NCI-H82 treated with DMSO at 0.1 percent for 48 hours (cell line): ENCODE measurements at regions not wholly inside any gene's neighbourhood (a gene's known extent, or its start where the extent isn't known, plus 50 kb on each side); places are given as distances from the start of the nearest gene placed in this dataset.
A peak's percentile ranks its signal among the peaks of the same experiment; 100 is the strongest.

Source experiments
- DNase-seq: peaks from one replicate; lab custom pipeline; 2025; ENCODE audit not compliant: unreplicated experiment; lab: John Stamatoyannopoulos, UW

DNA sequence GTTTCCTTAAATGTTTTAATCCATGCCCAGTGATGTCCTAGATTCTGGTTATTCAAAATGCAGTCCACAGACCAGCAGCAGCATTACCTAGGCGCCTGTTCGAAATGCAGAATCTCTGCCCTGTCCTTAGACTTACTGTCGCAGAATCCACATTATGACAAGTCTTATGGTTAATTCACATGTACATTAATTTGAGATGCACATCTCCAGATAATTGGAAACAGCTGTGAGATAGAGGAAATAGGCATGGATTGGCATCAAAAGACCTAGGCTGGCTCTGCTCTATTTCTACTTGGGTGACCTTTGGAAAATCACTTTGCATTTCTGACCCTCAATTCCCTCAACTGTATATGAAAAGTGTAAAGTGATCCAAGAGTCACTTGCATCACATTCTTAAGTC, 700.7 kb downstream of the DIAPH3 start:
- no peak for DNase-seq

DNA sequence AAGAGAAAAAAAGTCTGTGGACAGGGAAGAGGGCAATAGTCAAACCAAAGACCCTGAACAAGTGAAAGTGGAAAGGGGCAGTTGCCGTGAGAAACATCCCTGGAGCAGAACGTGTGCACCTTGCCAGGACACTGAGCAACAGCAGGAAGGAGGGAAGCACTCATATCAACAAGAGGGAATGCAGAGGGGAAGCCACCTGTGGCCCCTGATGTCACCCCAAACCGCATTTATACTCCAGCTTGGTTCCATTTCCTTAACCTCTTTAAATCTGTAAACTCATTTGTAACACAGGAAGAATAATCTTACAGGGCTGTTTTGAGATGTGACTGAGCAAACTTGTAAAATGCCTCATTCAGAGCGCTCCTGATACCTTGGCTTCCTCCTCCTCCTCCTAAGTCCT, 698.8 kb downstream of the DIAPH3 start:
- no peak for DNase-seq

DNA sequence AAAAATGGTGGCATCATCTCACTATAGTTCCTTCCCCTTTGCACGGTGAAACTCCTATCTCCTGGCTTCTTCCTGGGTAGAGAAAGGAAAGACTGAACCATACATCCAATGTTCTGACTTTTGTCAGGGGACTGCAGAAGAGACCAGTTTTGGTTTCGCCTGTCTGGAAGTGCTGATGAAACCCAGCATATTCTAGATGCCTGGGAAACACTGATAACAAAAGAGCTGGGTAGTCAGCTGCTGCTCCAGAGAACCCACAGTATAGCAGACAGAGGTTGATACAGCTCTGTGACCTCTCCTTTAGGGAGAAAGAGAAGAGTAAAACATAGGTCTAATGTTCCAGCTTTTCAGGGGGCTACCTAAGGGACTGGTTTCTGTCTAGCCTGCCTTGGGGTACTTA, 695.3 kb downstream of the DIAPH3 start:
- no peak for DNase-seq

DNA sequence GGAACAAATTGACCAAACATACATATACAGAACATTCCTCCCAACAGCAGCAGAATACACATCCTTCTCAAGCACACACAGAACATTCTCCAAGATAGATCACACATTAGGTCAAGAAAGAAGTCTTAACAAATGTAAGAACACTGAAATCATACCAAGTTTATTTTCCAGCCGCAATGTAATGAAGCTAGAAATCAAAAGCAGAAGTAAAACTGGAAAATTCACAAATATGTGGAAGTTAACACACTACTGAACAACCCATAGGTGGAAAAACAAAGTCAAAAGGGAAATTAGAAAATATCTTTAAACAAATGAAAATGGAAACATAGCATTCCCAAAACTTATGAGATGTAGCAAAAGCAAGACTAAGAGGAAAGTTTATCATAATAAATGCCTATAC, 692.6 kb downstream of the DIAPH3 start:
- no peak for DNase-seq

DNA sequence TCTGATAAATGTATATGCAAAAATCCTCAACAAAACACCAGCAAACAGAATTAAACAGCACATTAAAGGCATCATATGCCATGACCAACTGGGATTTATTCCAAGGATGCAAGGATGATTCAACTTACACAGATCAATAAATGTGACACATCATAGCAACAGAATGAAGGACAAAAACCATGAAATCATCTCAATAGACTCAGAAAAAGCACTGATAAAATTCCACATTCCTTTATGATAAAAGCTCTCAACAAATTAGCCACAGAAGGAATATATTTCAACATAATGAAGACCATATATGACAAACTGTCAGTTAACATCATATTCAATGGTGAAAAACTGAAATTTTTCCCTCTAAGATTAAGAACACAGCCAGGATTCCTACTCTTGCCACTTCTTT, 691.6 kb downstream of the DIAPH3 start:
- DNase-seq: no peak

DNA sequence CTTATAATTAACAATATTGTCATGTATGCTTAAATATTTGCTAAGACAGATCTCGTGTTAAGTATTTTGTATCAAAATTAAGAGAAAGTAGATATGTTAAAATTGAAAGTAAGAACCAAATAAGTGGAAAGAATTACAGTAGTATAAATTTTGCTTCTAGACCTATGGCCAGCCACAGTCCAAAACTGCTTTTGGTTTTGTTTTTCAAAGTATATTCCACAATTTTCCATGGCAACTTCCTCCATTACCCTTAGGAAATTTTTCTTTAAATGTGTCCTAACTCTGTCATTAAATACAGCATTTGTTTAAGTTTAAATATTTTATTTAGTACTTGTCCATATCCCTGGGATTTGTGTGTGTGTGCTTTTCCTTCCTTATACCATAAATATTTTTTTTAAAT, 689.0 kb downstream of the DIAPH3 start:
- DNase-seq: no peak

DNA sequence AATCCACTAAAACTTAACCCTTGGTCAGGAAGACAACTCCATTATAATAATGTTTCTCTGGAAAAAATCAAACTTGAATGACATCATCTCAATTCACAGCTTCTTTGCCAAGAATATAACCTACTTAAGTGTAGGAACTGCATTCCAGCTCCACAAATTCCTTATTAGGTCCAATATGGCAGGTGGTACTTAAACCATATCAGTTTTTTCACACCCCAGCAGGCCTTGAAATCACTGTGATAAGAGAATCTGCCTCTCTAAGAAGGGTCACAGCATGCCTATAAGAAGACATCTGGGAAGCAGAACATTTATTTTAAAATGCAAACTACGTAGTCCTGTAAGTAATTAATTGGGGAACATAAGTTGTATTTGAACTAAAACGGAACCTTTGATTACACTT, 687.8 kb downstream of the DIAPH3 start:
- no peak for DNase-seq

DNA sequence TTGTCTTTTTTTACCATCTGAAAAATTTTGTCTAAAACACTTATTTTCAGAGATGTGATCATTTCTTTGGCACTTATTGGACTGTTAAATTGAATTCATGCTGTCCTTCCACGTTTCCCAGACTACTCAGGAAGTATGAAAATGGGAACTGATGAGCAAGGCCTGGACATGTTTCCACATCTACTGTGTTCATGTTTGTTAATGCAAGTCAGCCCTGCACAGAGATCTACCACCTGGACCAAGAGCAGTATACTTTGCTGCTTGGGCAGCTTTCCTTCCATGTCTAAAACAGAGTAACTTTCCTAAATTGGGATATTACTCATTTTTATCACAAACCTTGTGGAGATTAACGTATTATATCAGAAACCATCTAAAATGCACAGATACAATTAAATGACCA, 687.4 kb downstream of the DIAPH3 start:
- DNase-seq: no peak

DNA sequence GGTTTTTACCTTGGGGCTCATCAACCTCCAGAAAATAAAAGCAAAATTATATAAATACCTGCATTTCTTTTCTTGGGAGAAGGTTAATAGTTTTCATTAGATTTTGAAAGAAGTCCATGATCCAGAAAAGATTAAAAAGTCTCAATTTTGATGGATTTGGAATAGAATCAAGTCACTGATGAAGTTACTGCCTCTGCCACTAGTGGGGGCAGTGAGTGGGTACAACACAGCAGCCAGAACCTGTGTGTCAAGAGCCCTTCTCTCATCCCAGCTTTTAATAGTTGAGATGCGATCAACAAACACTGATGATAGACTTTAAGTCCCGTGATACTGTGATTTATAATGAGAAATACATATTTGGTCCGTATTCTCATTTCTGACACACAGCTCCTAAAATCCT, 686.7 kb downstream of the DIAPH3 start:
- no peak for DNase-seq

DNA sequence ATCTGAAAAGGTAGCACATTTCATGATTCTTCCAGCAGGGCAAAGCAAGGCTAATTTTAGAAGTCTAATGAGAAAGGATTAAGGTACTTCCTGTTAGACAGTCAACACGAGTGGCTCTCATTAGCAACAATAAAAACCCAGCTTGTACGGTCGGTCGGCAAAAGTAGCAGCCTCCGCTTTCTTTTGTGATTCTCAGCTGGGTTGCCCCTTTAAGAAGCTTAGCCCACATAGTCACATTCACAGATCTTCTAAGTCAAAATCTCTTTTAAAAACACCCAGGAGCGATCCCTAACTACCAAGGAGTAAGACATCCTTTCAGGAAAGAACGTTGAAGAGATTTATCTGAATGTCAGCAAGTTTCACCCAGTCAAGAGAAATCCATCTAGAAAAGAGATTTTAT, 684.8 kb downstream of the DIAPH3 start:
- DNase-seq: peak; percentile 10

DNA sequence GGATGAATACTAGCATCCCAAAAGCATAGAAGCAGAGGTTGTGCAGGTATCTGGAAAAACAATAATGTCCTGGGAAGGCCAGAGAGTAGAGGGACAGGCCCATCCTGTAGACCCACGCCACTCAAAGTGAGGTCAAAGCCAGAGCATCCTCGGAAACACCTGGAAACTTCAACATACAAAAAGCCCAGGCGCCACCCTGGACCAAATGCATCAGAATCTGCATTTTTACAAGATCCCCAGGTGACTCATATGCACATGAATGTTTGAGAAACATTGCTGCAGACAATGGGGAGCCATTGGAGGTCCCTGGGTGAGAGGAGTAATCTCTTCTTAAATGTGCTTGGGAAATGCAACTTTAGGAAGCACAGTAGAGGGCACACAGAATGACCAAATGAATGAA, 684.1 kb downstream of the DIAPH3 start:
- DNase-seq: no peak

DNA sequence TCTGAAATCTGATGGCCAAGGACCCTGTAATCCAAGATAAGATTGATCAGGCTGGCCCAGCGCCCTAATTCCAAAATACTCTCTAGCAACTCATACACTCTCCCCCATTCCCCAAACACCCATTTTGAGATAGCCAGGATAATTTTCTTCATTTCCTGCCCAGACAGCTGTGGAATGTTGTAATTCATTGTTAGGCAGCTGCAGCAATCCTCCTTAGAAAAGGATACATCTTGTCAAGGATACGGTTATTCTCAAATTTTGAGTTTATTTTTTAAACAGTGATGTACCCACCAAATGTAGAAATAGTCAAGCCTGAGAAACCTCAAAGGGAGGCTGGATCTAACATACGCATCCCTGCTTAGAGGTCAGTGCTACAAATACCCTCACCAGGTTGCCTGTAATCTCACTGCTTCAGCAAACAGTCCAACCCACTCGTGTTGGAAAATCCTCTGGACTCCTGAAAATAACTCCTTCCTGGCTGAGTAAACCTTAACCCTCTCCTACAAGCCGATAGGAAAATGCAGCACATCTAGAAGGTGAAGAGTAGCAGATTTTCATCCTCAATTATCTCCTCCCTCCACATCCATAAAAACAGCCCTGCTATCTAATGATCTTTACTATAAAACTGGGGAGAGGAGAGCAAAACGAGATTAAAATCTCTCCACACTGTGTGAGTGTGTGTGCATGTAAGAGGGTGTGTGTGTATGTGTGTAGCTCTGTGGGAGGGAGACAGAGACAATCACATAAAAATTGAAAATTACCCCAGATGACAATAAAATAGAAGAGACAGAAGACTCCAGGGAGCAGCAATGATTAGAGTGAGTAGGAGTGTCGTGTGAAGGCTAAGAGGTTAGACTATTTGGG, 683.1 kb downstream of the DIAPH3 start:
- peak; percentile 12 for DNase-seq

DNA sequence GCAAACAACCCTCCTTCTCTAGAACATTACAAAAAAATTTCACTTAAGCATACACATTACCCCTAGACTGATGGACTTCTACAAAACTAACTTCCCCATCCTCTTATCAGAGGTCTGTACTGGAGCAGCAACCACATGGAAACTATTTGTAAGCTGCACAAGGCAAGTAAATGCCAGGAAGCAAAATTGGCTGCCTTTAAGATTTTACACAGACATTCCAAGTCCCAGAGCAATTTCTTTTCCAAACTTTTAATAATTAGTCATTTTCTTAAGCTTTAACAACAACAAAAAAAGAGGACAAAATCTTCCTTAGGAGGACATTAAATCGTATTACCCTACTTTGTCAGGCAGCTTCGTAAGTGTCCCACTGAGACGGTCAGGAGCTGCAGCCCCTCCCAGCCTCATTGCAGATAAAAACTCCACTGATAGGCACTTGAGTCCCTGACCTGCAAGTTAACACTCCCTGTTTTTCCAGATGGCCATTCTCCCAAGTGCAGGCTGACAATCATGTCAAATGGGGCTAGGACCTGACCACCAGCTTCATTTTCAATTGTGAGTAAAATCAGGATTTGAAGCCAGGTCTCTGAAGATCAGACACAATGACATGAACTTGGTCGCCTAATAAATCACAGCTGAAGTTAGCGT, 680.1 kb downstream of the DIAPH3 start:
- DNase-seq: no peak

DNA sequence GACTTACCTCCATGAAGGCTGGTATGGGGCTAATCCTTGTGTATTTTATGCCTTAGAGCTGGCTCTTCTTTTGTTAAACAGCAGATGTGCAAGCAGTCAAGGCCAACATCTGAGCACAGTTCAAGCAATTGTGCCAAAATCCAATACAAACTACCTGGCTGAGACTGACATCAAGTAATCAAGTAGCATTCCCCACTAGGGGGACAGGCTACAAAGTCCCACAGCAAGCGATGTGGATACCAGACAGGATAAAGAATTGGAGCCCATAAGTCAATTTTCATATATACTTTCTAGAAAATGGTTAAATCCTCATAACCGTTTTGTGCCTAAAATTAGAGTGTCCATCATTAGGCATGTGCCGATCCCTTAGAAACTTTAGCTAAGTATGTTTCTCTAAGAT, 675.8 kb downstream of the DIAPH3 start:
- no peak for DNase-seq

DNA sequence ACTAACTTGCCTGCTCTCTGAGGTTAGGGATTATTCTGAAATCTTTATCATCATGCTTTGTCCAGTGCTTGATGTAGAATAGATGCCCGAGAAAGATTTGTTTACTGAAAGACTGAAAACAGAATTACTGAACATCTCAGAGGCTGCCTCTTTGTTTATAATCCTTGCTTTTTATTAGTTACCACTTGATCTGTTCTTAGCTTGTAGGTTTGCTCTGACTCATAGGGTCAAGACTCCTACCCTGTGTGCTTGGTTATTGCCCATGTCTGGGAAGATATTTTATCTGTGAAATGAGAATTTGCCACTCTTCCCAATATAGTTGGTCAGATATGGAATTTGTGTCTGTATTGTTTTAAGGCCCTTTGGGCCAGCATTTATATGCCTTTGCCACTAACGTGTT, 675.3 kb downstream of the DIAPH3 start:
- DNase-seq: no peak

DNA sequence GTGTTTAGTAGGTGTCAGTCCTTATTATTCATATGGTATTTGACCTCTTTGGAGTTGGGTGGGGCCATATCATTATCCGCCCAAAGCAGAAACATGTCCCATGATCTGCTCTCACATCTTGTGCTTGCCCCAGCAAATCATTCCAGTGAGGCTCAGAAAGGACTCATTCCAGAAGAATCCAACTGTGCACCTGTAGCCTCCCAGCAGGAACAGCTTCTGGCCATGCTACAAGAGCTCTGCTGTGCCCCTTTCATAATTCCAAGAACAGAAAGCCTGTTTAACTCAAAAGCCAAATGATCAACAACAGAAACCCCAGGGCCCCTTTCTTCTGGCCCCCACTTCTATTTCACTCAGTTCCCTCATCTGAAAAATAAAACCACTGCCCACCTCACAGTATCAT, 673.1 kb downstream of the DIAPH3 start:
- DNase-seq: no peak

DNA sequence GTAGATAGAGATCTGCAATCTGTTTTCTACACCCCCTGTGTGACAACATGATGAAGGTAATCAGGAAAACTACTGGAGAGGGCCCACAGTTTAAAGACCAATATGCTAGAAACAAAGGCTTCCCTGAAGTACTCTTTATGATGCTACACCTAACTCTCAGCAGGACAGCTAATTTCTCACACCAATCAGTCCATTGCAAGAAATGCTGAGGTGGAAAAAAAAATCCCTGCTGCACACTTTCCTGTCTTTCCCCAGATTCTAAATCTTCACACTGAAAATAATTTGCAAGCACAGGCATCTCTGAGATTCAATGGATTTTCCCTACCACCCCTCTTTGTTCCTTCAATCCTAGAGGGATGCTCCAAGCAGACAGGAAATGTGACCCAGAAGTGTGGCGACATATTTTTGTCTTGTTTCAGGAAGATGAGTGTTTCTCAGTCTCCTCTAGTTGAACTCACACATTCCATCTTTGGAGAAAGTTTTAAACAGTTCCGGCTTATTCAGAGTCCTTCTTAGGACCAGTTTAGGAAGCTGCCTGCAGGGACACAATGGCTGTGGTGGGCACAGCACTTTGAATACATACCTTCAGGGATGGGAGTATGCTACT, 671.6 kb downstream of the DIAPH3 start:
- no peak for DNase-seq

DNA sequence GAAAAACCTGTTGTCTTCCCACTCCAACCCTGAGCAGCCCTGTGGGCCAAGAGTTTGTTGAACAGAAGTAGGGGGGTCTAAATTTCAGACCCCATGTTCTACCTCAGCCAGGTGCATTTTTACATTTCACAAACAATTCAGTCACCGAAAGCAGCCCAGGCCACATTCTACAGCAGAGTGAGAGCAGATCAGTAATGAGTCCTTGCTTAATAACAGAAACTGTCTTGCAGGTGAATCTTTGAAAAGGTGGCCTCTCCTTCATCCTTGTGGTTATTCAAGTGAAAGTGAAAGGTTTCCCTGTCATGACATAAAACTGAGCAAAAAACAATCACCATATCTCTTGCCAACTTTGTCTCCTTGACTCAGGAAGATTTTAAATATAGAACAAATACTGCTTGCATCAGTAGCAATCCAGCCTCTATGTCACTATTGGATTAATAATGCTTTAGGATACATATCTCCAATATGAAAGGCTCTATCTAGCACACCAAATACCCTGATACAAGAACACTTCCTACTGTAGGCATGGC, 670.2 kb downstream of the DIAPH3 start:
- no peak for DNase-seq

DNA sequence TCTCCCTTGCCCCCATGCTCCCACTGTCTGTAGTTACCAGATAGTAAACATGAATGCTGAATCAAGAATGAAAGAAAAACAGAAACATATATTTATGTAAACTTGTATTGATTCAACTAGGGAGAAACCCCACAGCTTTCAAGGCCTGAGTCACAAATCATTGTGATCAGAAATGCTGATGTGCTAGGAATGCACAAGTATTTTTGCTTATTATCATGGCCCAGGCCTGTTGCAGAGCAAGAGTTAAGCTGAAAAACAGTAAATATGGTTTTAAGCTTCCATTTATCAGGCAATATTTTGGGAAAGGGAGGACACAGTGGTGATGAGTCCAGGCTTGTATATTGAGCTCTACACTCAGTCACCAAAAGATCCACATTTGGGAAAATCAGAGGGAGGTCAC, 669.6 kb downstream of the DIAPH3 start:
- no peak for DNase-seq

DNA sequence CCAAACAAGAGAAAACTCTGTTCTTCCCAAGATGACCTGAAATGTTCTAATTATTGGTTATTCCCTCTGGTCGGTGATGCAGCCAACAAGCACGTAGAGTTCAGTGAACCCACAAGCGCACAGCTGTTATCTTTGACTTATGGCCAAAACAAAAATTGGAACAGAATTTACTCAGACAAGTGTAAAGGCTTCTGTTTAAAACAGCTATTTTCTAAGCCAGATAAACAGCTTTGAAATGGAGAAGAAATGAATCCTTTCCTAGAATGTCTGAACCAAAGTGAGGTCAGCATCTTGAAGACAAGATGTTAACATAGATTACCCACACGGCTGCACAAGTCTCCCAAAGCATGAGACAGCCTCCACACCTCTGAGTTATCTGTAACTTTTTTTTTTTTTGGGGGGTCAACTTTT, 669.2 kb downstream of the DIAPH3 start:
- no peak for DNase-seq

DNA sequence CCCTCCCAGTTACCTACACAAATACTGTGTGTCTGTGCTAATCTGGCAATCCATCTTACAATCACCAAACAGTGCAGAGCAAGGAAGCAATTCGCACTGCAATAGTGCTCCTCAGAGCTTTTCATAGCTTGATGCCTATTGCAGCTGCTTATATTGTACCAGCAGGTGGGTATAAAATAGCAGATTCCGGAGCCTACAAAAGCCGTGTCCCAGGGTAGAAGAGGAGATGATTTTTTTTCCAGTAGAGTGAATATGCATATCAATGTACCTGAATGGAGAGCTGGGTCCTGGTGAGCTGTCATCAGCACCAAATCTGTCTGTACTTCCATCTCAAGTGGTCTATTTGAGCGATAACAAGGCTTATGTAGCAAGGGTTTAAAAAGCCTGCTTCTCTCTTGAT, 668.4 kb downstream of the DIAPH3 start:
- no peak for DNase-seq

DNA sequence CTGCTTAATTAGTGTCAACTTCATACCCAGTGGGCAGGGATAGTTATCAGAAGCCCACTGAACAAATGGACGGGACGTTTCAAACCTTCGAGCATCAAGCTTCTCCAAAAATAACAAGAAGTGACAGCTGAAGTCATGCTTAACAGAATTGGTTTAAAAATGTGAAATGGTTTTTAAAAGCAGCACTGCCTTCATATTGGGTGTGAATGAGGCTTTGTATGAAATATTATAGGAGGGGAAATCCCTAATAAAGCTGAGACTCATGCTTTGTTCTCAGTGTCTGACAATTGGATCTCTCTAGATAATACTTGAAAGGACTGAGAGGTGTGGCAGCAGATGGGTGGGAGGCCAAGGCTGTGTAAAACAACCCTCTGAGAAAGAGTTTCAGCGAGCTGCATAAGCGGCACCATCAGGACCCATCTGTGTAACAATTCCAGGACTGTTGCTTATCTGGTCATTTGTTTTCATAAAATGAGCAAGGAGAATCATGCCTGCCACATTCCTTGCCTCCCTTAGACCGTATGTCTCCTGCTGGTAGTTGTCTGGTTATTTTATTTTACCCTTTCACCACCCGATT, 667.7 kb downstream of the DIAPH3 start:
- DNase-seq: peak; percentile 54
